Right lobe of liver (tissue), 4 donors: ENCODE measurements at regions not wholly inside any gene's neighbourhood (a gene's known extent, or its start where the extent isn't known, plus 50 kb on each side); places are given as distances from the start of the nearest gene placed in this dataset.

Experiments used
- POLR2A ChIP-seq: fragments of 450-650 bp; IDR thresholded peaks from one replicate; pipeline ENCODE4 v1.6.1; 2017; ENCODE audit warnings: antibody characterized with exemption, mild to moderate bottlenecking
- TF ChIP-seq, protein P1 (sequence below), 4 donors: fragments of 200-600 bp in 3 of 4; fragments of 450-650 bp in 1 of 4; IDR thresholded peaks; one replicate each; pipeline versions ENCODE4 v1.5.1 to v1.8.0; 2016 to 2022; ENCODE audit warnings: antibody characterized with exemption in 4 of 4, mild to moderate bottlenecking in 2 of 4
- donor health status: DM: no; HTN: no; CAD: no.
- donor health status: DM: no; HTN: no; CAD: no.
- donor health status: DM: no; HTN: yes; CAD: no.

DNA sequence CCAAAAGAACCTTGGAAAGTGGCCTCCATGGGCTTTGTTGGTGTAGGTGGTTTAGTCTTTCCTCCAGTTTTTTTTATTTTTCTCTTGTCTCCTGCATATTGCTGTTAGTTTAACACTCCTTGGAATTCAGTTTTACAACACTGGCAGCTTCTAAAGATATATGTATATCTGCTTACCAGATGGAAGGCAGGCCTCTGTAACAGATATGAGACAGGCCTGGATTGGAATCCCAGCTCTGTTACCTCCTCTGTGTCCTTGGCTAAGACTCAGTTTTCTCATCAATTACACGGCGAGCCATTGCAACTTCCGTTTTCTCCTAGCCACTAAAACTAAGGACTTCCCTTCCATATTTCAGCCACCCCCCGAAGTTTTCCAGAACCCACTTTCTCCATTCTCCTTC lies 133.4 kb upstream of the SMAD1 start:
- TF ChIP-seq, protein P1, sequence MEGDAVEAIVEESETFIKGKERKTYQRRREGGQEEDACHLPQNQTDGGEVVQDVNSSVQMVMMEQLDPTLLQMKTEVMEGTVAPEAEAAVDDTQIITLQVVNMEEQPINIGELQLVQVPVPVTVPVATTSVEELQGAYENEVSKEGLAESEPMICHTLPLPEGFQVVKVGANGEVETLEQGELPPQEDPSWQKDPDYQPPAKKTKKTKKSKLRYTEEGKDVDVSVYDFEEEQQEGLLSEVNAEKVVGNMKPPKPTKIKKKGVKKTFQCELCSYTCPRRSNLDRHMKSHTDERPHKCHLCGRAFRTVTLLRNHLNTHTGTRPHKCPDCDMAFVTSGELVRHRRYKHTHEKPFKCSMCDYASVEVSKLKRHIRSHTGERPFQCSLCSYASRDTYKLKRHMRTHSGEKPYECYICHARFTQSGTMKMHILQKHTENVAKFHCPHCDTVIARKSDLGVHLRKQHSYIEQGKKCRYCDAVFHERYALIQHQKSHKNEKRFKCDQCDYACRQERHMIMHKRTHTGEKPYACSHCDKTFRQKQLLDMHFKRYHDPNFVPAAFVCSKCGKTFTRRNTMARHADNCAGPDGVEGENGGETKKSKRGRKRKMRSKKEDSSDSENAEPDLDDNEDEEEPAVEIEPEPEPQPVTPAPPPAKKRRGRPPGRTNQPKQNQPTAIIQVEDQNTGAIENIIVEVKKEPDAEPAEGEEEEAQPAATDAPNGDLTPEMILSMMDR (IDR thresholded peaks at IDR 0.05) = no peak
- no peak for TF ChIP-seq POLR2A
